Stimulated activated CD8-positive, alpha-beta memory T cell treated with anti-CD3 and anti-CD28 coated beads, Interleukin-15, amount 100 ng/mL, for 24 hours (primary cell): ENCODE measurements at regions not wholly inside any gene's neighbourhood (a gene's known extent, or its start where the extent isn't known, plus 50 kb on each side); places are given as distances from the start of the nearest gene placed in this dataset.
"Not testable (repeated sequence)": the region's sequence is repeated elsewhere in the genome, so short reads cannot be mapped to it uniquely, and the experiment has no call there.

Source experiments
- DNase-seq: peaks from one replicate; pipeline ENCODE4 v3.0.0-alpha.2; 2020; ENCODE audit warnings: low read depth

DNA sequence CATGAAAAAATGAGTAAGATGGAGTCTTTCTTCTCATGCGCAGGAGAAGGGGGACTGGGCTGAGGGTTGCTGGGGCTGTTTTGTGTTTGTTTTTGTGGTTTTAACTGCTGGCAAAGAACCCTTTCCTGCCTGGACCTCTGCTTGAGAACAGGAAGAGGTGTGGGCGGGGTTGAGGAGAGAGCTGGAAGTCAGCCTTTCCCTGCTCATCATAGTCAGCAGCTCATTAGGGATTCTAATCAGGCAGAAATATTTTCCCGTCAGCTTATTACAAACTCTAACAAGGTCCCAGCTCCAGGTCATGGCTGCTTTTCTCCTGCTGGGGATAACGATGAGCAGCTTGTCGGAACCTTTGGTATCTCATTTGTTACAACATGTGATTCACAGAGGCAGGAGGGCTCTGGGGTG lies 185.0 kb upstream of the NRXN3 start:
- no peak for DNase-seq

DNA sequence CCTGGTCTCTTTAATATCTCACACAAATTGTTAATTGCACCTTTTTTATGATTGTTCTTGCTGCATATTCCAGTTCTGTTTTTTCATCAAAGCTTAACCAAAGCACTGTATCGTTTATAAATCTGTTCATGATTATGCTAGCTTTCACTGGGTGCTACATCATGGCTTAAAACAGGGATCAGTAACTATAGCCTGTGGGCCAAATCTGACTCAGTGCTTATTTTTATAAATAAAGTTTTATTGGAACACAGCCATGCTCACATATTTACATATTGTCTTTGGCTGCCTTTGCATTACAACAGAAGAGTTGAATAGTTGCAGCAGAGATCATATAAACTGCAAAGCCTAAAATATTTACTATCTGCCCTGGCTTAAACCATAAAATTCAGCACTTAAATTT lies 183.4 kb upstream of the NRXN3 start:
- no peak for DNase-seq

DNA sequence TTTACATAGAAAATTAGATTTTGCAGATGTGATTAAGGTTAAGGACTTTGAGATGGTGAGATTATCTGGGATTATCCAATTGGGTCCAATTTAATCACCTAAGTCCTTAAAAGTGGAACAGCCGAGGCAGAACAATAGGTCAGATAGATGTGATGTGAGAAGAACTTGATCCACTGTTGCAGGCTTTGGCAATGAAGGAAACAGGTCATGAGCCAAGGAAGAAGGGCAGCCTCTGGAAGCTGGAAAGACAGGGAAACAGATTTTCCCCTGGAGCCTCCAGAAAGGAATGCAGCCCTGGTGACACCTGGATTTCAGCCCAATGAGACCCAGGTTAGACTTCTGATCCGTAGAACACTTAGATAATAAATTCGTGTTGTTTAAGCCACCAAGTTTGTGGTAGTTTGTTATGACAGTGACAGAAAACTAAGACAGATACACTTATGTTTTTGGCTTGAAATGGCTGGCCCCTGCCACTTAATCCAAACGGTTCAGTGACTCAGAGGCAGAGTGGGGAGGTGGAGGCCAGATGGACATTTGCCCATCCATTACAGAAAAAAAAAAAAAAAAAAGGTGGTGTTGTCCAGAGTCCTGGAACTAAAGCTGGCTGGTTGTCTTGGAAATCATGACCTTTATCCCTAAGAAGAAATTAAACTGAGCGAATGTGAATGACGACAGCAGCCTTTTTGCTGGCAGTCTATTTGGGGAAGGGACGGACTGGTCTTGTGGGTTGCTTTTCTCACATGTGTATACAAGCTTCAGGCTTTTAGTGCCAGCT lies 181.9 kb upstream of the NRXN3 start:
- no peak for DNase-seq

- DNase-seq, result no peak
These were observed 181.2 kb upstream of the NRXN3 start for GRCh38 chr14:77988970-77989369.

DNA sequence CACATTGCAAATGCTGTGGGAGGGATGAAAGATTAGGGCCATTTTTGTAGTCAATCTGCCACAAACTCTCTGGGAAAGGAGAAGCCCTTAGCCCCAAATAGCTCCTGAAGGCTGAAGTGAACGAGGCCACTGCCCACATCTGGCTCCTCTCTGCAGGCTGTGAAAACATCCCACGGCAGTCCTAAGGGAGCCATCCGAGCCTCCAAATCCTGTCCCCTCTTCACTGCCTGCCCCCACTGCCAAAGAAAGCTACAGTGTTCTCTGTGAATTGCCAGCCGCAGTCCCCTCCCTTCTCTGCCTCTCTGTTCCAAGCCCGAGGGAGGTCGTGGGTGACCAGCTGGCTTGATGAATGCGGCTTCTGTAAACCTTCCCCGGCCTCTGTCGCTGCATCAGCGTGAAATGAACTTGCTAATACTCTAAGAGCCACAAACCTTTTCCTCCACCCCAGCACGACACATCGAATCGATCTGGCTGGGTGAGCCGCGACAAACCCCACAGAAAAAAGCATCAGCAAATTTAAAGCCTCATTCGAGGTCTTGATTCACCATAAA lies 180.7 kb upstream of the NRXN3 start:
- no peak for DNase-seq

DNA sequence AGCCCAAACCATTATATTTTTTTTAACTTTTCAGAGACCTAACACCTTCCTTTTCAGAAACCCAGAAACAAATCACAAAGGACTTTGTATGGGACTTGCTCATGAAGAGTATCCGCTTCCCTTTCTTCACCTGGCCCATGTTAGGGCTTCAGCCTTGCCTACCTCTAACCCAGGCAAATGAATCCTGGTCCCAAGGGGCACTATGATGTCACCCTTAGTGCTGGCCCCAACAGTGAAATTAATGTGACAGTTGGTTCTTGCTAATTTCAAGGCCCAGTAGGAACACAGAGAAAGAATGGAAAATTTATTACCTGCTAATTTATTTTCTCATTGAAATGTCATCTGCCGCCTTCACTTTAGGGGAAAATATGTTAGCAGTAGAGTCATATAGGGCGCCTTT lies 179.8 kb upstream of the NRXN3 start:
- DNase-seq, result no peak

- no peak for DNase-seq
These were observed 178.9 kb upstream of the NRXN3 start for GRCh38 chr14:77991128-77991772.

GRCh38 chr14:78005325-78005724 lies 164.8 kb upstream of the NRXN3 start:
- no peak for DNase-seq

GRCh38 chr14:78007160-78007559 lies 163.0 kb upstream of the NRXN3 start:
- no peak for DNase-seq

DNA sequence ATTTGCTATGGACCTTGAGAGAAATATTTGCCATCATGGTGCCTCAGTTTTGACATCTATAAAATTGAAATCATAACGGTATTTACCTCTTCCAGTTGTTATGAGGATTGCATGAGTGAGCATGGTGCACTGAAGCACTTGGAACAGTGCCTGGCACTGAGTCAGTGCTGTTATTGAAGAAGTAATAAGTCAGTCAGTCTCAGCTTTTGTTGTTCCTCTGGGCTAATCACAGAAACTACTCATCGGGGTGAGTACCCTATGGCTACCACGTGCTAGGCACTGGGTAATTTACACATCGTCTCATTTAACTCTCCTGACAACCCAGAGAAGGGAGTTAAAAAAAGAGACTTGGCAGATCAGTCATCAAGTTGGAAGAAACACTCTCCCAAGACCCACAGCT lies 159.5 kb upstream of the NRXN3 start:
- no peak for DNase-seq

- not testable (repeated sequence) for DNase-seq
These were observed 156.3 kb upstream of the NRXN3 start for GRCh38 chr14:78013911-78014310.

- no peak for DNase-seq
These were observed 153.6 kb upstream of the NRXN3 start for GRCh38 chr14:78016532-78016931.

- DNase-seq, result no peak
These were observed 151.9 kb upstream of the NRXN3 start for GRCh38 chr14:78018283-78018682.

GRCh38 chr14:78022059-78022458 lies 148.1 kb upstream of the NRXN3 start:
- peak; percentile 19 for DNase-seq

DNA sequence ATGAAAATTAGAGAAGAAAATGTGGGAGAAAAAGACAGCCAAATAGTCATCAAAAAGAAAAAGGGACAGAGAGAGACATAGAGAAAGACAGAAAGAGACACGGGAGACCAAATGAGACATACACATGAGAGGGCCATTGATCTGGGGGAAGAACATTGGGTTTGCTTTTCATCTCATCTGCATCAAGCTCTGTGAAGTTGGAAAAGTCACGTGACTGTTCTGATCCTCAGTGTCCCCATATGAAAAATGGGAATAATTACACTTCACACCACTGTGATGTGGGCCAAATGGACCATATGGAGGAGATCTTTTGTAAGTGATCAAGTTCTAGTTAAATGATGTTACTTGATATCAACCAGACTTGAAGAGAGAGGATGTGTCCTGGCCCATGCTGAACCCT lies 147.1 kb upstream of the NRXN3 start:
- no peak for DNase-seq

GRCh38 chr14:78028471-78028870 lies 141.7 kb upstream of the NRXN3 start:
- no peak for DNase-seq

DNA sequence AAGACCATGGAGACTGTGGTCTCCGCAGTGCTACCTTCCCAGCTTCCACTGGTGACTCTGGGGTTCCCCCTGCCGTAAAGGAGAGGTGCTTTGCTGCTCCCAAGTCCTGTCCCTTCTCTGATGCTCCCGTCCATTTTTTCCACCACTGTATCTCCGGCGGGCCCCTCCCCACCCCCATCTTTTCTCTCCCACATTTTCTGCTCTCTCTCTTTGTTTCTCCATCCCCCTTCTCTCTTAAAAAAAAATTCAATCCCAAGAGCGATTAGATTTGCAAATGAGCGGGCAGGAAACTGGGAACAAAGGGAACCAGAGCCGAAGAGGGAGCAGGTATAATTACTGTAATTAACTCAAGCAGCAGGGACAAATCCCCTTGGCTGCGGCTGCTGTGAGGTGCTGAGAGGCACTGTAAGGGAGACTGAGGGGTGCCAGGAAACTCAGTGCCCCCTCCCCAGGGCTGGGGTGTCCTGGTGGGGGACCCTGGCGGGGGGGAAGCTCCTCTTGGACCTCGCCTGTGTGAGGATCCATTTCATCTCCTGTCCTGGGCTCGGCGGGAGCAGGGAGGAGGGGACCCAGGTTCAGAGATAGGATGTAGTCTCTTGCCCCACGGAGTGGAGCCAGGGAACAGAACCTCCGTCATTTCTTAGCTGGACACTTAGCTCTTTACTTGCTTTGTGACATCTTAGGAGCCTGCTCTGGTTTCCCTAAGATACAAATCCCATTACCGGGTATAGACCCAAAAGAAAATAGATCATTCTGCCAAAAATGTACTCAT lies 140.4 kb upstream of the NRXN3 start:
- no peak for DNase-seq

DNA sequence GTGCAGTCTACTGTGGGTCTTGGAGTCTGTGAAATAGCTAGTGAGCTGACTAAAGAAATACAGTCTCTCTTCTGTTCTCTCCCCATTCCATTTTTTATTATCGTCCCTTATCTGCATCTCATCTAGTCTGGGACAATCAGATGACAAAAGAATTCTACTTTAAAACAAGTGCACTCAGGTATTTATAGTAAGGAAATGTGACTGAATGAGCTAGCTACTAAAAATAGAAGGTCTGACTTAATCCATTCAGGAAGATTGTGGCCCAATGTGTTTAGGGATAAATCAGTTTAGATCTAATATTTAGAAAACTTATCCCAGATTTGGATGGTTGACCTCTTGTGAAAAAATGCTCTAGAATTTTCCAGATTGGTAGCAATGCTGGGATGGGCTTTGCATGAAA lies 126.8 kb upstream of the NRXN3 start:
- no peak for DNase-seq

DNA sequence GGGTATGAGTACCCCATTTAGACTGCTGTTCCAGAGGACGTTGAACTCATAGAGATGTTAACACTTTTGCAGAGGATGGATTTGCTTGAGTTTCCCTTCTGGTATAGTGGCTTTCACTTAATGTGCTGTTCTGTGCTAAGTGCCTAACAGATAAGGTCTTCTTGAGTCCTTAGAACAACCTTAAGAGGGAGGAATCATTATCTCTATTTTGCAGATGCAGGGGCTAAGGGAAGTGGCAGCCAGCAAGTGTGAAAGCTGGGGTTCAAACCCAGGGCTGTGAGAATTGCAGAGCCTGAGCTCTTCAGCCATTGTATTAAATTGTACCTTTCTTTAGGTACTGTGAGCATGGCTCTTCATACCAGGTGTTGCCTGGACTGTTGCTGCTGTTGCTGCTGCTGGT lies 122.1 kb upstream of the NRXN3 start:
- no peak for DNase-seq

DNA sequence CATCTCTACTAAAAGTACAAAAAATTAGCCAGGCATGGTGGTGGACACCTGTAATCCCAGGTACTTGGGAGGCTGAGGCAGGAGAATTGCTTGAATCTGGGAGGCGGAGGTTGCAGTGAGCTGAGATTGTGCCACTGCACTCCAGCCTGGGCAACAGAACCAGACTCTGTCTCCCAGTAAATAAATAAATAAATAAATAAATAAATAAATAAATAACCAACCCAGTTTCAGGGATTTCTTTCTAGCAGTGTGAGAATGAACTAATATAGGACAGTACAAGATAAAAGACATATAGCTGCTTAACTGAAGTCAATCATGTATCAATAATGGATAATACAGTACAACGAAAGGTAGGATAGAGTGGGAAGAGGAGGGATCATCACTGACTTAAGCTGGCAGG lies 113.3 kb upstream of the NRXN3 start:
- not testable (repeated sequence) for DNase-seq

GRCh38 chr14:78070344-78070743 lies 99.8 kb upstream of the NRXN3 start:
- no peak for DNase-seq

- no peak for DNase-seq
These were observed 99.1 kb upstream of the NRXN3 start for GRCh38 chr14:78071016-78071549.

- DNase-seq, result no peak
These were observed 97.1 kb upstream of the NRXN3 start for GRCh38 chr14:78073028-78073427.
